H1 (cell line): ENCODE measurements at regions not wholly inside any gene's neighbourhood (a gene's known extent, or its start where the extent isn't known, plus 50 kb on each side); places are given as distances from the start of the nearest gene placed in this dataset.

ENCODE experiments used
- CTCF ChIA-PET: fragments of 300-600 bp; sonication (Branson Sonifier 250); formaldehyde crosslinking; loops from one replicate; lab custom pipeline; 2021; ENCODE audit not compliant: partially characterized antibody; lab: Charles Lee
- POLR2A ChIA-PET: fragments of 300-600 bp; sonication (Branson Sonifier 250); formaldehyde crosslinking; loops from one replicate; lab custom pipeline; 2021; ENCODE audit warnings: inconsistent platforms; ENCODE audit not compliant: partially characterized antibody; lab: Charles Lee
- DNase-seq, 2 experiments: peaks; one replicate each; pipeline versions ENCODE4 v3.0.0 to v3.0.0-alpha.2; 2010 to 2022; ENCODE audit warnings: low spot score in 2 of 2, low read depth in 1 of 2, mixed read lengths in 1 of 2
- FAIRE-seq: peaks from 2 replicates; lab custom pipeline; 2011; peaks lifted over from hg19 to GRCh38; lab: Jason Lieb, UNC
- H2AFZ ChIP-seq: 2 replicates; pipeline ENCODE4 v1.8.1; 2012; ENCODE audit warnings: low read length, inconsistent platforms
- H2AK5ac ChIP-seq: 2 replicates; pipeline ENCODE4 v1.6.1; 2013; ENCODE audit warnings: low read depth, low read length
- H2BK120ac ChIP-seq: replicated peaks from 2 replicates; pipeline ENCODE3; 2013; ENCODE audit warnings: low read depth, low read length, inconsistent platforms
- H2BK12ac ChIP-seq: 2 replicates; pipeline ENCODE4 v1.6.1; 2013; ENCODE audit warnings: low read depth, low read length
- H2BK15ac ChIP-seq: 2 replicates; pipeline ENCODE4 v1.6.1; 2013; ENCODE audit warnings: low read length
- H2BK20ac ChIP-seq: 2 replicates; pipeline ENCODE4 v1.6.1; 2013; ENCODE audit warnings: low read length
- H2BK5ac ChIP-seq: 2 replicates; pipeline ENCODE4 v1.6.1; 2013; ENCODE audit warnings: low read depth, low read length
- H3K14ac ChIP-seq: 2 replicates; pipeline ENCODE4 v1.6.1; 2013; ENCODE audit warnings: inconsistent platforms; ENCODE audit not compliant: insufficient read length
- H3K18ac ChIP-seq: 2 replicates; pipeline ENCODE4 v1.6.1; 2013; ENCODE audit warnings: low read length; ENCODE audit errors: extremely low read depth
- H3K23ac ChIP-seq: 2 replicates; pipeline ENCODE4 v1.6.1; 2013; ENCODE audit warnings: inconsistent platforms; ENCODE audit not compliant: insufficient read length
- H3K23me2 ChIP-seq: 2 replicates; pipeline ENCODE4 v1.6.1; 2013; ENCODE audit warnings: low read depth, low read length
- H3K27ac ChIP-seq: 2 replicates; pipeline ENCODE4 v1.6.1; 2011; ENCODE audit warnings: low read depth, low read length, inconsistent platforms
- H3K27me3 ChIP-seq, 4 experiments: replicated peaks in 1 of 4; 1 replicate in 1 of 4; 2 replicates in 3 of 4; pipeline versions ENCODE4 v1.6.1 to v1.8.1; 2011 to 2013; ENCODE audit warnings: low read length in 3 of 4, mild to moderate bottlenecking in 3 of 4, inconsistent platforms in 2 of 4, mixed read lengths in 2 of 4, moderate library complexity in 1 of 4; ENCODE audit not compliant: control insufficient read depth in 3 of 4, insufficient read depth in 3 of 4; ENCODE audit errors: extremely low read depth in 1 of 4
- H3K36me3 ChIP-seq, 4 experiments: 2 replicates each; pipeline versions ENCODE4 v1.6.1 to v1.8.1; 2011 to 2013; ENCODE audit warnings: mild to moderate bottlenecking in 4 of 4, low read length in 3 of 4, moderate library complexity in 2 of 4, control low read depth in 1 of 4, inconsistent platforms in 1 of 4; ENCODE audit not compliant: insufficient read depth in 4 of 4, control insufficient read depth in 2 of 4
- H3K4ac ChIP-seq: replicated peaks from 2 replicates; pipeline ENCODE3; 2013; ENCODE audit warnings: low read length, low read depth, mixed read lengths, inconsistent platforms; ENCODE audit not compliant: insufficient read length
- H3K4me1 ChIP-seq, 4 experiments: replicated peaks in 1 of 4; 1 replicate in 1 of 4; 2 replicates in 3 of 4; pipeline versions ENCODE4 v1.6.1 to v1.8.1; 2011 to 2013; ENCODE audit warnings: low read length in 3 of 4, inconsistent platforms in 2 of 4, mixed read lengths in 1 of 4; ENCODE audit not compliant: insufficient read depth in 4 of 4, control insufficient read depth in 3 of 4
- H3K4me2 ChIP-seq, 2 experiments: 2 replicates each; pipeline versions ENCODE4 v1.6.1 to v1.8.1; 2011 to 2013; ENCODE audit warnings: low read depth in 2 of 2, low read length in 2 of 2, control low read depth in 1 of 2, inconsistent platforms in 1 of 2, mild to moderate bottlenecking in 1 of 2; ENCODE audit not compliant: insufficient read depth in 1 of 2
- H3K4me3 ChIP-seq, 4 experiments: fragments of 200-600, 300-600 bp in 1 of 4; sonication (generic), shearing (Covaris generic), sonication (Bioruptor Twin) in 1 of 4; 2 replicates each; pipeline versions ENCODE4 v1.5.1 to v1.8.1; 2011 to 2016; ENCODE audit warnings: low read length in 4 of 4, low read depth in 3 of 4, control low read depth in 2 of 4, inconsistent platforms in 2 of 4, mild to moderate bottlenecking in 2 of 4, mixed read lengths in 1 of 4, moderate library complexity in 1 of 4; ENCODE audit not compliant: insufficient read depth in 2 of 4; ENCODE audit errors: extremely low read depth in 1 of 4
- H3K56ac ChIP-seq: replicated peaks from 2 replicates; pipeline ENCODE3; 2013; ENCODE audit warnings: low read depth, mild to moderate bottlenecking, mixed read lengths, low read length, inconsistent platforms; ENCODE audit not compliant: insufficient read length
- H3K79me1 ChIP-seq: 2 replicates; pipeline ENCODE4 v1.6.1; 2013; ENCODE audit warnings: low read depth, low read length, control low read depth
- H3K79me2 ChIP-seq, 2 experiments: 2 replicates each; pipeline versions ENCODE4 v1.6.1 to v1.8.1; 2012 to 2013; ENCODE audit warnings: low read length in 2 of 2, mild to moderate bottlenecking in 2 of 2, inconsistent platforms in 1 of 2; ENCODE audit not compliant: insufficient read depth in 2 of 2, control insufficient read depth in 1 of 2
- H3K9ac ChIP-seq, 4 experiments: replicated peaks in 1 of 4; 1 replicate in 1 of 4; 2 replicates in 3 of 4; pipeline versions ENCODE4 v1.6.1 to v1.8.1; 2011 to 2013; ENCODE audit warnings: low read depth in 3 of 4, low read length in 3 of 4, control low read depth in 2 of 4, mild to moderate bottlenecking in 2 of 4, moderate library complexity in 2 of 4, inconsistent platforms in 1 of 4; ENCODE audit errors: extremely low read depth in 1 of 4
- H3K9me3 ChIP-seq, 2 experiments: 2 replicates each; pipeline versions ENCODE4 v1.6.1 to v1.8.1; 2012 to 2013; ENCODE audit warnings: mild to moderate bottlenecking in 2 of 2, moderate library complexity in 2 of 2, control low read depth in 1 of 2, inconsistent platforms in 1 of 2, low read depth in 1 of 2, low read length in 1 of 2, mixed read lengths in 1 of 2; ENCODE audit not compliant: insufficient read depth in 2 of 2
- H4K20me1 ChIP-seq, 2 experiments: replicated peaks in 1 of 2; 2 replicates each; pipeline versions ENCODE3 to v1.8.1; 2011 to 2013; ENCODE audit warnings: inconsistent platforms in 2 of 2, low read length in 2 of 2, mild to moderate bottlenecking in 1 of 2; ENCODE audit not compliant: insufficient read depth in 2 of 2, control insufficient read depth in 1 of 2
- H4K5ac ChIP-seq: 2 replicates; pipeline ENCODE4 v1.6.1; 2013; ENCODE audit warnings: low read length, low read depth, mixed read lengths, inconsistent platforms; ENCODE audit not compliant: insufficient read length
- H4K8ac ChIP-seq: 2 replicates; pipeline ENCODE4 v1.8.0; 2013; ENCODE audit warnings: mild to moderate bottlenecking, moderate library complexity, low read length, inconsistent platforms; ENCODE audit not compliant: insufficient read depth; ENCODE audit errors: extremely low read depth
- H4K91ac ChIP-seq: replicated peaks from 2 replicates; pipeline ENCODE3; 2013; ENCODE audit warnings: low read length, mixed read lengths, inconsistent platforms; ENCODE audit not compliant: insufficient read length
- ATF2 ChIP-seq: IDR thresholded peaks from 2 replicates; pipeline ENCODE4 v1.6.1; 2012; ENCODE audit warnings: low read length, inconsistent platforms
- JUND ChIP-seq: IDR thresholded peaks from 2 replicates; pipeline ENCODE4 v1.6.1; 2011; ENCODE audit warnings: mild to moderate bottlenecking, improper control_type of control experiment, low read length
- KDM4A ChIP-seq: IDR thresholded peaks from one replicate; pipeline ENCODE4 v1.7.1; 2012; ENCODE audit warnings: low read depth, mild to moderate bottlenecking, moderate library complexity, low read length, inconsistent platforms; ENCODE audit not compliant: severe bottlenecking
- POLR2A ChIP-seq, 2 experiments: IDR thresholded peaks; 1 replicate in 1 of 2; 2 replicates in 1 of 2; pipeline ENCODE4 v1.6.1; 2011; ENCODE audit warnings: low read depth in 2 of 2, low read length in 2 of 2, mild to moderate bottlenecking in 2 of 2; ENCODE audit errors: control extremely low read depth in 1 of 2
- SIX5 ChIP-seq: IDR thresholded peaks from 2 replicates; pipeline ENCODE4 v1.6.1; 2011; ENCODE audit warnings: mild to moderate bottlenecking, low read depth, low read length
- SP1 ChIP-seq: IDR thresholded peaks from 2 replicates; pipeline ENCODE4 v1.6.1; 2011; ENCODE audit warnings: low read depth, low read length
- TBP ChIP-seq: IDR thresholded peaks from 2 replicates; pipeline ENCODE4 v1.6.1; 2011; ENCODE audit warnings: low read depth, low read length, improper control_type of control experiment
- WGBS, 2 experiments: shearing (Covaris generic) in 1 of 2; methylation state at CpG; one replicate each; pipeline versions ENCODE4 v1.1.6 to v1.1.7; 2013 to 2015; ENCODE audit warnings: low lambda C conversion rate in 2 of 2, mixed read lengths in 2 of 2, inconsistent platforms in 1 of 2, low coverage in 1 of 2, missing lambda C conversion rate in 1 of 2; ENCODE audit not compliant: insufficient replicate concordance in 2 of 2, insufficient coverage in 1 of 2, insufficient read length in 1 of 2; ENCODE audit errors: extremely low coverage in 1 of 2, missing lambda C conversion rate in 1 of 2; 5-methylcytosine and 5-hydroxymethylcytosine counted together

GRCh38 chr14:71514941-71515919 lies 417.0 kb upstream of the RGS6 start:
- H3K23ac ChIP-seq: no peak overlapping the region
- no peak overlapping the region for H3K4ac ChIP-seq
- WGBS, 2 experiments: 94% methylated on average over 8 of the region's 8 CpGs; no CpG with 5 or more reads in 1 of the 2 experiments
- no peak overlapping the region for H2BK12ac ChIP-seq
- no peak overlapping the region for H2BK15ac ChIP-seq
- no peak overlapping the region for H4K91ac ChIP-seq
- no peak overlapping the region for H3K27ac ChIP-seq
- DNase-seq (no peak), FAIRE-seq (no peak)
- peaks cover 0 to 3% (median 0%) of the 10 kb centered on the region in 4 experiments; a peak in 4 of 7 replicates for H3K4me1 ChIP-seq
- no peak overlapping the region for H2BK120ac ChIP-seq
- H3K36me3 ChIP-seq: peaks cover 0 to 10% (median 2%) of the 10 kb centered on the region in 4 experiments; a peak in 3 of 8 replicates
- no peak overlapping the region for H2AK5ac ChIP-seq
- H3K4me2 ChIP-seq: no peak overlapping the region
- no peak overlapping the region for H3K4me3 ChIP-seq
- no peaks in the 10 kb centered on the region for H3K23me2 ChIP-seq
- 0 out of 4 replicates have a peak, but pooled peaks cover 0 to 3% of the 10 kb centered on the region in 2 experiments for H3K9me3 ChIP-seq
- no peak overlapping the region for H2AFZ ChIP-seq
- no peak overlapping the region for H3K9ac ChIP-seq
- no peak overlapping the region for H3K14ac ChIP-seq
- no peaks in the 10 kb centered on the region for H4K20me1 ChIP-seq
- ChIA-PET POLR2A (no interaction called here), CTCF (interaction anchor here (0.6 kb wide), 1 partner anchor 410 kb away, joined by 3 read pairs; no protein-coding TSS in a partner anchor)
- H3K27me3 ChIP-seq: no peaks in the 10 kb centered on the region; a peak in 1 of 7 replicates
- H3K56ac ChIP-seq: no peak overlapping the region
- H2BK5ac ChIP-seq: no peak overlapping the region
- no peaks in the 10 kb centered on the region; the same call in 1 of the 2 replicates for H3K79me1 ChIP-seq
- no peak overlapping the region for H4K5ac ChIP-seq
- no peak overlapping the region for H4K8ac ChIP-seq
- no peak overlapping the region for H2BK20ac ChIP-seq
- H3K18ac ChIP-seq: no peak overlapping the region
- peaks cover 0 to 10% of the 10 kb centered on the region in 2 experiments; a peak in 2 of 4 replicates for H3K79me2 ChIP-seq
- no peak for TF ChIP-seq TBP
- TF ChIP-seq JUND: no peak
- no peak for TF ChIP-seq SP1
- no peak for TF ChIP-seq POLR2A (IDR thresholded peaks at IDR 0.05; ENCODE audit: control extremely low read depth in 1 of 2, low read depth in 2 of 2, low read length in 2 of 2)
- no peak for TF ChIP-seq SIX5
- TF ChIP-seq KDM4A: no peak
- TF ChIP-seq ATF2: no peak
